ENCODE measurements at regions not wholly inside any gene's neighbourhood (a gene's known extent, or its start where the extent isn't known, plus 50 kb on each side); places are given as distances from the start of the nearest gene placed in this dataset.

GRCh38 chr6:168195712-168196111, 116.7 kb upstream of the FRMD1 start:
- TF ChIP-seq, protein P1, sequence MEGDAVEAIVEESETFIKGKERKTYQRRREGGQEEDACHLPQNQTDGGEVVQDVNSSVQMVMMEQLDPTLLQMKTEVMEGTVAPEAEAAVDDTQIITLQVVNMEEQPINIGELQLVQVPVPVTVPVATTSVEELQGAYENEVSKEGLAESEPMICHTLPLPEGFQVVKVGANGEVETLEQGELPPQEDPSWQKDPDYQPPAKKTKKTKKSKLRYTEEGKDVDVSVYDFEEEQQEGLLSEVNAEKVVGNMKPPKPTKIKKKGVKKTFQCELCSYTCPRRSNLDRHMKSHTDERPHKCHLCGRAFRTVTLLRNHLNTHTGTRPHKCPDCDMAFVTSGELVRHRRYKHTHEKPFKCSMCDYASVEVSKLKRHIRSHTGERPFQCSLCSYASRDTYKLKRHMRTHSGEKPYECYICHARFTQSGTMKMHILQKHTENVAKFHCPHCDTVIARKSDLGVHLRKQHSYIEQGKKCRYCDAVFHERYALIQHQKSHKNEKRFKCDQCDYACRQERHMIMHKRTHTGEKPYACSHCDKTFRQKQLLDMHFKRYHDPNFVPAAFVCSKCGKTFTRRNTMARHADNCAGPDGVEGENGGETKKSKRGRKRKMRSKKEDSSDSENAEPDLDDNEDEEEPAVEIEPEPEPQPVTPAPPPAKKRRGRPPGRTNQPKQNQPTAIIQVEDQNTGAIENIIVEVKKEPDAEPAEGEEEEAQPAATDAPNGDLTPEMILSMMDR (IDR thresholded peaks at IDR 0.05; ENCODE audit: low read depth, low read length) = no peak
- no peak for TF ChIP-seq EZH2phosphoT487 (IDR thresholded peaks at IDR 0.05; ENCODE audit: low read depth)
